ENCODE measurements at regions not wholly inside any gene's neighbourhood (a gene's known extent, or its start where the extent isn't known, plus 50 kb on each side); places are given as distances from the start of the nearest gene placed in this dataset.

DNA sequence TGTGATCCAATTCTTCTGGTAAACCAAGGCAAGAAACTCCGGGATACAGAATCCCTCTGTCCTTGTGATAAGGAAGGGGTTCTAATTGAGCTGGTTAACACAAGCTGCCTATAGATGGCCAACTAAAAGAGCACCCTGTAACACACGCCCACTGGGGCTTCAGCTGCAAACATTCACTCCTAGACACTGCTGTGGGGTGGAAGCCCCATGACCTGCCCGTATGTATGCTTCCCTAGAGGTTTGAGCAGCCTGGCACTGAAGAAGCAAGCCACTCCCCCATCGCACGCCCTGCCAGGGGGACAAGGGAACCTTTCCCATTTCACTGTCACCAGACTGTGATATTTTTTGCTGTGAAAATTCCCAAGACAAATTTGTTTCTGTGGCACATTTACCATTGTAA lies 516.9 kb upstream of the GOLIM4 start:
- Mint-ChIP-seq H3K4me3 (no peak overlapping the region), H3K9me3 (no peaks in the 10 kb centered on the region), H3K36me3 (ENCODE audit: low read depth) (no peaks in the 10 kb centered on the region), H3K27me3 (ENCODE audit: insufficient read depth) (peaks cover under 1% of the 10 kb centered on the region), H3K4me1 (peaks cover 16% of the 10 kb centered on the region), H3K27ac (no peak overlapping the region)
- WGBS, 2 experiments (ENCODE audit: insufficient coverage in 1 of 2, insufficient read length in 1 of 2), result 93 to 97% methylated on average over 4 to 5 of the region's 5 CpGs
- no peak for TF ChIP-seq CTCF (conservative IDR thresholded peaks at IDR 0.05)
- H3K9ac ChIP-seq (ENCODE audit: extremely low read depth, low read length, poor library complexity, severe bottlenecking), result no peak overlapping the region
- H3K4me1 ChIP-seq (ENCODE audit: control insufficient read depth, insufficient read depth, low read length), result no peaks in the 10 kb centered on the region
- no peak overlapping the region for H3K27ac ChIP-seq (ENCODE audit: low read depth, low read length)
- no peak overlapping the region for H3K4me3 ChIP-seq (ENCODE audit: low read length)
- no peak for DNase-seq
- H3K36me3 ChIP-seq (ENCODE audit: control insufficient read depth, insufficient read depth, low read length), result no peaks in the 10 kb centered on the region
- H3K9me3 ChIP-seq (ENCODE audit: control insufficient read depth, low read length), result no peaks in the 10 kb centered on the region
- H3K27me3 ChIP-seq (ENCODE audit: control insufficient read depth, insufficient read depth, low read length, poor library complexity, severe bottlenecking), result no peaks in the 10 kb centered on the region

DNA sequence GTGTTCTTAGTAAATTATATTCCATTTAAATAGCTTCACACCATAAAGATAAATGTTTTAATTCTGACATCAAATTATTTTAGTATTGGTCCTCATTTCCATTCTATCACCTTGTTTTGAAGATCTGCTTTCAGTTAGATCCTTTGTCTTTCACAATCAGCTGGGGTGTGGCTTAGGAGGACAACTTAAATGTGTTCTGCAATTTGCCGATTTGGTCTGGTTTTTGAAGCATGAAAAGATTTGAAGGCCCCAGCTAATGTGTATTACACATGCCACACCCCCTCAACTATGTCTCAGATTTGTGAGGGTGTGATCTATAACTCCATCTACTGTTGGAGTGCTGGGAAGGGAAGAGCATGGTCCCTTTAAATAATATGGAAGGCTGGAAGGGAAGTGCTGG lies 516.1 kb upstream of the GOLIM4 start:
- DNase-seq, result no peak
- no peak for TF ChIP-seq CTCF (conservative IDR thresholded peaks at IDR 0.05)
- H3K4me3 Mint-ChIP-seq, result no peak overlapping the region
- H3K27ac Mint-ChIP-seq, result no peak overlapping the region
- H3K36me3 Mint-ChIP-seq (ENCODE audit: low read depth), result no peaks in the 10 kb centered on the region
- Histone ChIP-seq H3K27me3 (ENCODE audit: control insufficient read depth, insufficient read depth, low read length, poor library complexity, severe bottlenecking) (no peaks in the 10 kb centered on the region), H3K27ac (ENCODE audit: low read depth, low read length) (no peak overlapping the region), H3K4me3 (ENCODE audit: low read length) (no peak overlapping the region), H3K9me3 (ENCODE audit: control insufficient read depth, low read length) (no peaks in the 10 kb centered on the region), H3K9ac (ENCODE audit: extremely low read depth, low read length, poor library complexity, severe bottlenecking) (no peak overlapping the region), H3K36me3 (ENCODE audit: control insufficient read depth, insufficient read depth, low read length) (no peaks in the 10 kb centered on the region), H3K4me1 (ENCODE audit: control insufficient read depth, insufficient read depth, low read length) (no peaks in the 10 kb centered on the region)
- no peaks in the 10 kb centered on the region for H3K9me3 Mint-ChIP-seq
- no peaks in the 10 kb centered on the region for H3K27me3 Mint-ChIP-seq (ENCODE audit: insufficient read depth)
- 92% methylated on average over 1 of the region's 1 CpG; no CpG with 5 or more reads in 1 of the 2 experiments for WGBS, 2 experiments (ENCODE audit: insufficient coverage in 1 of 2, insufficient read length in 1 of 2)
- peaks cover 12% of the 10 kb centered on the region for H3K4me1 Mint-ChIP-seq

GRCh38 chr3:168608926-168609325 lies 513.2 kb upstream of the GOLIM4 start:
- Mint-ChIP-seq H3K27me3 (ENCODE audit: insufficient read depth) (no peaks in the 10 kb centered on the region), H3K4me1 (peaks cover 12% of the 10 kb centered on the region), H3K36me3 (ENCODE audit: low read depth) (no peaks in the 10 kb centered on the region), H3K4me3 (no peak overlapping the region), H3K27ac (no peak overlapping the region), H3K9me3 (no peaks in the 10 kb centered on the region)
- 96 to 100% methylated on average over 1 to 3 of the region's 3 CpGs for WGBS, 2 experiments (ENCODE audit: insufficient coverage in 1 of 2, insufficient read length in 1 of 2)
- H3K4me1 ChIP-seq (ENCODE audit: control insufficient read depth, insufficient read depth, low read length), result no peaks in the 10 kb centered on the region
- H3K27ac ChIP-seq (ENCODE audit: low read depth, low read length), result no peak overlapping the region
- TF ChIP-seq CTCF (conservative IDR thresholded peaks at IDR 0.05), result no peak
- no peak overlapping the region for H3K9ac ChIP-seq (ENCODE audit: extremely low read depth, low read length, poor library complexity, severe bottlenecking)
- no peak overlapping the region for H3K4me3 ChIP-seq (ENCODE audit: low read length)
- DNase-seq, result no peak
- H3K27me3 ChIP-seq (ENCODE audit: control insufficient read depth, insufficient read depth, low read length, poor library complexity, severe bottlenecking), result no peaks in the 10 kb centered on the region
- no peaks in the 10 kb centered on the region for H3K9me3 ChIP-seq (ENCODE audit: control insufficient read depth, low read length)
- no peaks in the 10 kb centered on the region for H3K36me3 ChIP-seq (ENCODE audit: control insufficient read depth, insufficient read depth, low read length)

All from endodermal cell (in vitro differentiated cells).